RWPE1 (cell line): ENCODE measurements at regions not wholly inside any gene's neighbourhood (a gene's known extent, or its start where the extent isn't known, plus 50 kb on each side); places are given as distances from the start of the nearest gene placed in this dataset.
A peak's percentile ranks its signal among the peaks of the same experiment; 100 is the strongest.
"Not testable (repeated sequence)": the region's sequence is repeated elsewhere in the genome, so short reads cannot be mapped to it uniquely, and the experiment has no call there.

Source experiments
- CTCF ChIA-PET: fragments of 350-600 bp; sonication (Branson Sonifier 250); formaldehyde crosslinking; extraction: SDS; loops from one replicate; lab custom pipeline; 2021; lab: Yijun Ruan, JAX
- POLR2A ChIA-PET: fragments of 400-600 bp; formaldehyde crosslinking; extraction: SDS; loops from one replicate; lab custom pipeline; 2020; ENCODE audit warnings: antibody characterized with exemption; ENCODE audit not compliant: low non-redundant PET; lab: Yijun Ruan, JAX
- DNase-seq: peaks from one replicate; pipeline ENCODE4 v3.0.0; 2012; ENCODE audit warnings: low spot score
- H3K27ac ChIP-seq: fragments of 450-650 bp; 2 replicates; pipeline ENCODE4 v1.5.1; 2017
- TF ChIP-seq, protein P1 (sequence below): fragments of 450-650 bp; conservative IDR thresholded peaks from 2 replicates; pipeline ENCODE4 v1.5.1; 2017; ENCODE audit warnings: low read depth, mild to moderate bottlenecking

DNA sequence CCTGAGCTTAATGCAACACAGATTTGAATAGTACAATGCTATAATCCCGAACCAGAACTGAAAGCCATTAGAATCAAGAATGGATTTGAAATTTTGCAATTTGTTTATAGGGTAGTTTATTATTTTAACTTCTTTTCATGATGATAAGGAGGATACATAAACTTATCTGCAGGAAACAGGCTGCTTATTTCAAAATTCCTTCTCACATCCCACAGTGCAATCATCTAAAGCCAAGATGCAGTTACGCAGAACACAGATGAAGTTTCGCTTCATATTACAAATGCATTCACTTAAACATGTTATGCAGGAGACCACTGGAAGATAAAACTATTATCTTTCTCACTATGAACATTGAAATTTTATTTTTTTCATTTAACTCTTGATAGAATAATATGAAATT is 1019.6 kb downstream of the PLA2G4A start:
- POLR2A ChIA-PET: no interaction called here
- CTCF ChIA-PET: interaction anchor here (0.7 kb wide), 1 partner anchor 138 kb away, joined by 3 read pairs; no protein-coding TSS in a partner anchor
- TF ChIP-seq, protein P1, sequence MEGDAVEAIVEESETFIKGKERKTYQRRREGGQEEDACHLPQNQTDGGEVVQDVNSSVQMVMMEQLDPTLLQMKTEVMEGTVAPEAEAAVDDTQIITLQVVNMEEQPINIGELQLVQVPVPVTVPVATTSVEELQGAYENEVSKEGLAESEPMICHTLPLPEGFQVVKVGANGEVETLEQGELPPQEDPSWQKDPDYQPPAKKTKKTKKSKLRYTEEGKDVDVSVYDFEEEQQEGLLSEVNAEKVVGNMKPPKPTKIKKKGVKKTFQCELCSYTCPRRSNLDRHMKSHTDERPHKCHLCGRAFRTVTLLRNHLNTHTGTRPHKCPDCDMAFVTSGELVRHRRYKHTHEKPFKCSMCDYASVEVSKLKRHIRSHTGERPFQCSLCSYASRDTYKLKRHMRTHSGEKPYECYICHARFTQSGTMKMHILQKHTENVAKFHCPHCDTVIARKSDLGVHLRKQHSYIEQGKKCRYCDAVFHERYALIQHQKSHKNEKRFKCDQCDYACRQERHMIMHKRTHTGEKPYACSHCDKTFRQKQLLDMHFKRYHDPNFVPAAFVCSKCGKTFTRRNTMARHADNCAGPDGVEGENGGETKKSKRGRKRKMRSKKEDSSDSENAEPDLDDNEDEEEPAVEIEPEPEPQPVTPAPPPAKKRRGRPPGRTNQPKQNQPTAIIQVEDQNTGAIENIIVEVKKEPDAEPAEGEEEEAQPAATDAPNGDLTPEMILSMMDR: no peak
- H3K27ac ChIP-seq: no peak overlapping the region
- no peak for DNase-seq

DNA sequence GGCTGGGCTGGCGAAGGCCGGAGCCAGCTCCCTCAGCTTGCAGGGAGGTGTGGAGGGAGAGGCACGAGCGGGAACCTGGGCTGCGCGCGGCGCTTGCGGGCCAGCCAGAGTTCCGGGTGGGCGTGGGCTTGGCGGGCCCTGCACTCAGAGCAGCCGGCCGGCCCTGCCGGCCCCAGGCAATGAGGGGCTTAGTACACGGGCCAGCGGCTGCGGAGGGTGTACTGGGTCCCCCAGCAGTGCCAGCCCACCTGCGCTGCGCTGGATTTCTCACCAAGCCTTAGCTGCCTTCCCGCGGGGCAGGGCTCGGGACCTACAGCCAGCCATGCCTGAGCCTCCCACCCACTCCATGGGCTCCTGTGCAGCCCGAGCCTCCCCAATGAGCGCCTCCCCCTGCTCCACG is 1021.4 kb downstream of the PLA2G4A start:
- POLR2A ChIA-PET, H3K27ac ChIP-seq, DNase-seq: not testable (repeated sequence)
- CTCF ChIA-PET: interaction anchor here (0.7 kb wide), 1 partner anchor 99 kb away, joined by 4 read pairs; no protein-coding TSS in a partner anchor

DNA sequence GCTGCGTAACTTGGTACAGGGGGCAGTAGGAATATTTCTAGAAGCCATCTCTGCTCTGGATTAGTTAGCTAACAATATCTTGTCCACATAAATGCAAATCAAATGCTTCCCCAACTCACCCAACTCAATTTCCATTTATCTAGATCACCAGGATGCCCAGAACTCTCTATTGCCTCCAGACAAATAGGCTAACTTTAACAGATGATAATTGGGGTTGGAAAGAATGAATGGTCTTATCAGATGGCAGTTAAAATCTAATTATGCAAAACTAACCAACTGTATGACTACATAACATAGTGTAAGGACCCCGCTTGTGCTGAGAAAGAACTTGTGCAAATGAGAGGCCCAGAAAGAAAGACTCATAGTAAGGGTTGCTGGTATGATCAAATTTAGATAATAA is 1024.8 kb downstream of the PLA2G4A start:
- ChIA-PET POLR2A (no interaction called here), CTCF (no interaction called here)
- no peak overlapping the region for H3K27ac ChIP-seq
- DNase-seq: no peak
- TF ChIP-seq, protein P1: no peak

DNA sequence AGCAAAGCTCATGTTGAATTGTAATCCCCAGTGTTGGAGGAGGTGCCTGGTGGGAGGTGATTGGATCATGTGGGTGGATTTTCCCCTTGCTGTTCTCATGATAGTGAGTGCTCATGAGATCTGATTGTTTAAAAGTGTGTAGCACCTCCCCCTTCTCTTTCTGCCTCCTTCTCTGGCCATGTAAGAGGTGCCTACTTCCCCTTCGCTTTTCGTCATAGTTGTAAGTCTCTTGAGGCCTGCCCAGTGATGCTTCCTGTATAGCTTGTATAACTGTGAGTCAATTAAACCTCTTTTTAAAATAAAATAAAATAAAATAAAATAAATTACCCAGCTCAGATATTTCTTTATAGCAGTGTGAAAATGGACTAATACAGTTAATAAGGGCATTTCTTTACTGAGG is 1025.7 kb downstream of the PLA2G4A start:
- DNase-seq: no peak
- POLR2A ChIA-PET: no interaction called here
- H3K27ac ChIP-seq: no peak overlapping the region
- CTCF ChIA-PET: interaction anchor here (1.0 kb wide), 1 partner anchor 9 kb away, joined by 3 read pairs; no protein-coding TSS in a partner anchor
- TF ChIP-seq, protein P1: no peak

DNA sequence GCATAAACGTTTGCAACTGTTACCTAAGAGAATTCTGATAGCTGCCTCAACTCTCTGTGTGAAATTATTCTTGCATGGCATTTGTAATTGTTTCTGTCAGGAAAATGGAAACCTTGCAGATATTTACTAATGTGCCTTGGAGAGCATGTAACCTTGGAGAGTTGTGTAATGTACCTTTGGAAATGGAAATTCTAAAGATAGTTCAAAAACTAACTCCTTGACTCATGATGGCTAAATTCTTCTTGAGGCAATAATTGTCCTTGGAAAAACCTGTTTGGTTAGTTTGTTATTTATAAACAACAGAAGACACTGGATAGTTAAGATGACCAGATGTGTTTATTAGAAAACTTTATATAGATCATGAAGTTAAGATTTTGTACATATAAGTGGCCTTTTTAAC is 1033.8 kb downstream of the PLA2G4A start:
- peak; percentile 87 for DNase-seq
- TF ChIP-seq, protein P1: no peak
- H3K27ac ChIP-seq: no peak overlapping the region
- POLR2A ChIA-PET: no interaction called here
- CTCF ChIA-PET: interaction anchor here (0.6 kb wide), 1 partner anchor 536 kb away, joined by 5 read pairs; no protein-coding TSS in a partner anchor

DNA sequence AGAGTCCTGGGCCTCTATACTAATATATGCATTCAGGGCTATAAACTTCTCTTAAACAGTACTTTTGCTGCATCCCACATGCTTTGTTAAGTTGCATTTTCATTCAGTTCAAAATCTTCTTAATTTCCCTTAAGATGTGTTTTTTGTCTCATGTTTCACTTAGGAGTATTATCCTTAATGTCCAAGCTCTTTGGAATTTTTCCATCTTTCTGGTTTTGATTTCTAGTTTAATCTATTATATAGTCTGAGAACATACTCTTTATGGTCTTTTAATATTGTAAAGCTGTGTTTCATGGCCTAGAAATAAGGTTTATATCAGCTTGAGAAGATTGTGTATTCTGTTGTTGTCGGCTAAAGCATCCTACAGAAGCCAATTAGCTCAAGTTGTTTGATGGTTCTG is 1041.8 kb downstream of the PLA2G4A start:
- POLR2A ChIA-PET: no interaction called here
- CTCF ChIA-PET: no interaction called here
- no peak overlapping the region for H3K27ac ChIP-seq
- TF ChIP-seq, protein P1: no peak
- DNase-seq: no peak

DNA sequence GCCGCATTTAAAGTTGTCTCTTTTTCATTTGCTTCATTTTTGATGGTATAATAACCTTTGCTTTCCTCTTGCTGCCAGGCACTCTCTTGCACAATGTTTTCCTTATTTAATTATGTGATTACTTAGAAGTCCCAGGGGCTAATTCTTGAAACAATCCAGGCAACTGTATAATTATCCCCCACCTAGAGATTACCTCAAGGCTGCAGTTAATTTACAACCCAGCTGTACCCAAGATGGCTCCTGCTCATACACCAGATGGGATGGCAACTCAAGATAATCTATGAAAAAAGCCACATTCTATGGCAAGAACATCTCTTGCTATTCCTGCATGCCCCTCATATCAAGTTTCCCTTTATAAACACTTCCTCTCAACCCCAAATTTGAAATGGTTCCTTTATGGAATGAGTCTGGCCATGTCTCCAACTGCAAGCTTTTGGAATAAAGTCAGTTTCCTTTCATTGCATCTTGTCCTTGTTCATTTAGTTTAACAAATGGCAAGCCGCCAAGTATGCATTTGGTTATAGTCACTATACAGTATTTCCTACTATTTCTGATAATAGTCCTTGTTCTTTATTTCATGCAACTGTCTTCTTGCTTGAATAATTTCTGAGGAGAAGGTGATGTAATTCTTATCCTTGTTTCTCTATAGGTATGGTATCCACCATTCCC is 1042.6 kb downstream of the PLA2G4A start:
- POLR2A ChIA-PET: no interaction called here
- TF ChIP-seq, protein P1: no peak
- no peak overlapping the region for H3K27ac ChIP-seq
- DNase-seq: no peak
- CTCF ChIA-PET: no interaction called here
